ENCODE measurements at regions not wholly inside any gene's neighbourhood (a gene's known extent, or its start where the extent isn't known, plus 50 kb on each side); places are given as distances from the start of the nearest gene placed in this dataset.
"Not testable (repeated sequence)": the region's sequence is repeated elsewhere in the genome, so short reads cannot be mapped to it uniquely, and the experiment has no call there.

- DNase-seq, result no peak
These were observed 57.9 kb downstream of the FANCF start for GRCh38 chr11:22567759-22568158.

GRCh38 chr11:22566293-22566692 is 59.3 kb downstream of the FANCF start:
- no peak for DNase-seq

GRCh38 chr11:22561283-22561682 is 64.3 kb downstream of the FANCF start:
- no peak for DNase-seq

GRCh38 chr11:22559416-22559815 is 66.2 kb downstream of the FANCF start:
- DNase-seq, result no peak

- no peak for DNase-seq
These were observed 67.0 kb downstream of the FANCF start for GRCh38 chr11:22558664-22559063.

GRCh38 chr11:22556381-22556780 is 69.2 kb downstream of the FANCF start:
- no peak for DNase-seq

- DNase-seq, result no peak
These were observed 69.7 kb downstream of the FANCF start for GRCh38 chr11:22555881-22556280.

- no peak for DNase-seq
These were observed 71.4 kb downstream of the FANCF start for GRCh38 chr11:22554221-22554620.

- DNase-seq, result no peak
These were observed 72.7 kb downstream of the FANCF start for GRCh38 chr11:22552885-22553284.

- no peak for DNase-seq
These were observed 78.9 kb downstream of the FANCF start for GRCh38 chr11:22546746-22547145.

- DNase-seq, result no peak
These were observed 82.4 kb downstream of the FANCF start for GRCh38 chr11:22543261-22543660.

- no peak for DNase-seq
These were observed 85.8 kb downstream of the FANCF start for GRCh38 chr11:22539821-22540256.

GRCh38 chr11:22536071-22536470 is 89.6 kb downstream of the FANCF start:
- no peak for DNase-seq

- not testable (repeated sequence) for DNase-seq
These were observed 96.8 kb downstream of the FANCF start for GRCh38 chr11:22528612-22529429.

GRCh38 chr11:22522225-22522624 is 103.4 kb downstream of the FANCF start:
- no peak for DNase-seq

GRCh38 chr11:22521226-22521625 is 104.4 kb downstream of the FANCF start:
- DNase-seq, result no peak

- DNase-seq, result no peak
These were observed 105.1 kb downstream of the FANCF start for GRCh38 chr11:22520521-22520920.

- not testable (repeated sequence) for DNase-seq
These were observed 107.3 kb downstream of the FANCF start for GRCh38 chr11:22518344-22518743.

- DNase-seq, result no peak
These were observed 109.5 kb downstream of the FANCF start for GRCh38 chr11:22516111-22516510.

GRCh38 chr11:22512457-22512856 is 113.2 kb downstream of the FANCF start:
- DNase-seq, result no peak

GRCh38 chr11:22510741-22511140 is 114.9 kb downstream of the FANCF start:
- DNase-seq, result no peak

- DNase-seq, result no peak
These were observed 115.6 kb downstream of the FANCF start for GRCh38 chr11:22510010-22510409.

GRCh38 chr11:22508665-22509064 is 117.0 kb downstream of the FANCF start:
- no peak for DNase-seq

GRCh38 chr11:22497474-22497873 is 128.1 kb downstream of the FANCF start:
- no peak for DNase-seq

Measured in activated CD4-positive, alpha-beta T cell treated with anti-CD3 and anti-CD28 coated beads, Interleukin-2, amount 50 U/mL, for 4 hours (primary cell).